Trophoblast cell (in vitro differentiated cells and primary cell): ENCODE measurements at regions not wholly inside any gene's neighbourhood (a gene's known extent, or its start where the extent isn't known, plus 50 kb on each side); places are given as distances from the start of the nearest gene placed in this dataset.
A peak's percentile ranks its signal among the peaks of the same experiment; 100 is the strongest.

Source experiments
- DNase-seq, 2 donors: peaks; one replicate each; pipeline ENCODE4 v3.0.0-alpha.2; 2016
- H2AFZ ChIP-seq: 2 replicates; pipeline ENCODE4 v1.6.1; 2013; ENCODE audit warnings: low read length, moderate library complexity, mild to moderate bottlenecking; ENCODE audit not compliant: insufficient read depth, poor library complexity
- H2AK5ac ChIP-seq: 2 replicates; pipeline ENCODE4 v1.6.1; 2013; ENCODE audit warnings: mild to moderate bottlenecking, low read length
- H2BK120ac ChIP-seq: 2 replicates; pipeline ENCODE4 v1.6.1; 2013; ENCODE audit warnings: low read length, mild to moderate bottlenecking, moderate library complexity; ENCODE audit not compliant: insufficient read depth, poor library complexity
- H2BK12ac ChIP-seq: 2 replicates; pipeline ENCODE4 v1.6.1; 2013; ENCODE audit warnings: mild to moderate bottlenecking, low read length, moderate library complexity
- H2BK5ac ChIP-seq: 2 replicates; pipeline ENCODE4 v1.6.1; 2013; ENCODE audit warnings: low read length, low read depth, moderate library complexity, mild to moderate bottlenecking; ENCODE audit not compliant: poor library complexity
- H3K14ac ChIP-seq: 2 replicates; pipeline ENCODE4 v1.6.1; 2013; ENCODE audit warnings: mild to moderate bottlenecking, low read length
- H3K18ac ChIP-seq: 2 replicates; pipeline ENCODE4 v1.6.1; 2013; ENCODE audit warnings: mild to moderate bottlenecking, low read length
- H3K23ac ChIP-seq: 2 replicates; pipeline ENCODE4 v1.6.1; 2013; ENCODE audit warnings: low read length
- H3K27ac ChIP-seq: 2 replicates; pipeline ENCODE4 v1.5.1; 2013; ENCODE audit warnings: low read depth, mild to moderate bottlenecking, inconsistent platforms, low read length, moderate library complexity
- H3K27me3 ChIP-seq: 2 replicates; pipeline ENCODE4 v1.6.1; 2013; ENCODE audit warnings: inconsistent platforms, mild to moderate bottlenecking, low read length, moderate library complexity; ENCODE audit not compliant: insufficient read depth
- H3K36me3 ChIP-seq, 2 experiments: 1 replicate in 1 of 2; 2 replicates in 1 of 2; pipeline ENCODE4 v1.6.1; 2013; ENCODE audit warnings: low read length in 2 of 2, mild to moderate bottlenecking in 2 of 2, moderate library complexity in 1 of 2; ENCODE audit not compliant: insufficient read depth in 2 of 2, control insufficient read depth in 1 of 2
- H3K4ac ChIP-seq: 2 replicates; pipeline ENCODE4 v1.6.1; 2013; ENCODE audit warnings: low read depth, mild to moderate bottlenecking, low read length, moderate library complexity
- H3K4me1 ChIP-seq, 2 experiments: 1 replicate in 1 of 2; 2 replicates in 1 of 2; pipeline ENCODE4 v1.6.1; 2013; ENCODE audit warnings: low read length in 2 of 2, mild to moderate bottlenecking in 2 of 2, moderate library complexity in 1 of 2; ENCODE audit not compliant: insufficient read depth in 2 of 2, control insufficient read depth in 1 of 2
- H3K4me2 ChIP-seq: 2 replicates; pipeline ENCODE4 v1.6.1; 2013; ENCODE audit warnings: inconsistent platforms, mild to moderate bottlenecking, low read length, moderate library complexity
- H3K4me3 ChIP-seq: 2 replicates; pipeline ENCODE4 v1.5.1; 2013; ENCODE audit warnings: mild to moderate bottlenecking, low read depth, low read length, inconsistent platforms
- H3K79me1 ChIP-seq: one replicate; pipeline ENCODE4 v1.6.1; 2013; ENCODE audit warnings: low read length
- H3K79me2 ChIP-seq: 2 replicates; pipeline ENCODE4 v1.6.1; 2013; ENCODE audit warnings: low read length, mild to moderate bottlenecking; ENCODE audit not compliant: control insufficient read depth, insufficient read depth, poor library complexity
- H3K9ac ChIP-seq: 2 replicates; pipeline ENCODE4 v1.6.1; 2013; ENCODE audit warnings: mild to moderate bottlenecking, low read length
- H3K9me3 ChIP-seq: 2 replicates; pipeline ENCODE4 v1.6.1; 2013; ENCODE audit warnings: low read depth, mild to moderate bottlenecking, control low read depth, inconsistent platforms, low read length; ENCODE audit not compliant: insufficient read depth
- H4K12ac ChIP-seq: 2 replicates; pipeline ENCODE4 v1.6.1; 2013; ENCODE audit warnings: low read depth, mild to moderate bottlenecking, low read length, moderate library complexity
- H4K8ac ChIP-seq: 2 replicates; pipeline ENCODE4 v1.6.1; 2013; ENCODE audit warnings: low read depth, mild to moderate bottlenecking, low read length, moderate library complexity
- H4K91ac ChIP-seq: one replicate; pipeline ENCODE4 v1.6.1; 2013; ENCODE audit warnings: low read depth, mild to moderate bottlenecking, low read length, moderate library complexity
- WGBS: extraction: QIAGEN DNeasy Blood & Tissue Kit; methylation state at CpG from one replicate; pipeline ENCODE4 v1.1.7; 2013; ENCODE audit warnings: missing lambda C conversion rate; ENCODE audit not compliant: insufficient read length, insufficient coverage; ENCODE audit errors: extremely low coverage; 5-methylcytosine and 5-hydroxymethylcytosine counted together

DNA sequence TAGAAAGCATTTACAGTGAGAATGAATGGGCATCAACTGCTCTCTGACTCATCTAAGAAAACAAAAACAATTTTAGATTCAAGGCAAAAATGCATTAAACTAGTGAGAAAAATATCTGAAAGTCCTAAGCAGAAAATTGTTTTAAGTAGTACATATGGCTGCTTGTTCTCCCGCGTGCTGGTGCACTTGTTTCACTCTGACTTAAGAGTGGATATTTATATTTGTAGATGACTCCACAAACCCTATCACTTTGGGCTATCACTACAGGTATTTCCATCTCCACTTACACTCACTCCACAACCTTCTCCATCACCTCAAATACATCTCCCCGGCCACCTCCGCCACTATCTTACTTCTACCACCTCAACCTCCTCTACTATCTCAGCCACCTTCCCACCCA, 253.9 kb upstream of the EGLN3 start:
- H3K36me3 ChIP-seq, result no peaks in the 10 kb centered on the region
- no peak overlapping the region for H4K8ac ChIP-seq
- no peak overlapping the region for H3K4me2 ChIP-seq
- no peak for DNase-seq
- no peak overlapping the region for H3K23ac ChIP-seq
- peaks cover 5 to 7% of the 10 kb centered on the region in 2 experiments for H3K4me1 ChIP-seq
- H2BK120ac ChIP-seq, result no peak overlapping the region
- H3K4me3 ChIP-seq, result no peak overlapping the region
- no peak overlapping the region for H3K4ac ChIP-seq
- H3K14ac ChIP-seq, result no peak overlapping the region
- H3K9me3 ChIP-seq, result peaks cover 3% of the 10 kb centered on the region
- no peak overlapping the region for H2BK12ac ChIP-seq
- H4K12ac ChIP-seq, result no peak overlapping the region
- no peaks in the 10 kb centered on the region for H3K79me1 ChIP-seq
- no peaks in the 10 kb centered on the region for H3K27me3 ChIP-seq
- no peaks in the 10 kb centered on the region for H3K79me2 ChIP-seq
- no peak overlapping the region for H3K18ac ChIP-seq
- WGBS, result no CpG with 5 or more reads among the region's 4 CpGs
- no peak overlapping the region for H3K9ac ChIP-seq
- no peak overlapping the region for H2AK5ac ChIP-seq
- H2BK5ac ChIP-seq, result no peak overlapping the region
- no peak overlapping the region for H2AFZ ChIP-seq
- H4K91ac ChIP-seq, result no peak overlapping the region
- H3K27ac ChIP-seq, result no peak overlapping the region

DNA sequence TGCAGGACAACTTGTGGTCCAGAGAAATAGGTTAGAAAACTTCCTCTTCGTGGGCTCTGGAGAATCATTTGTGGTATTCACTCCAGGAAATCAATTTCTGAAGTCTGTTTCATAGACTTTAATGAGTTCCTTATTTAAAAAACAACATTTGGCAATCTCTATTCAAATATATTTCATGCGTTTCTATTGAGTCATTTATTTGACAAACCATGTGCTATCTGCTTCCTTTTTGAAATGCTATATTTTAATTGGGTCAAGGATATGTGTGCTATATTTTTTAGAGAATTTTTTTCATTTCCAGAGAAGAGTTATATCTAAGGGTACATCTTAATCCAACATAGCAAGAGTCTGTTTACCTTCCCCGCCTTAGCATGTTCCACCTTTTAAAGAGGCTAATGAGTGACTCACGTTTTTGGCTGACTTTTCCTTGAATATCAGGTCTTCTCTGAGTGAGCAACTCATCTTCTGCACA, 252.4 kb upstream of the EGLN3 start:
- H3K4me1 ChIP-seq, result peaks cover 5 to 7% of the 10 kb centered on the region in 2 experiments
- H3K4me3 ChIP-seq, result no peak overlapping the region
- H3K14ac ChIP-seq, result no peak overlapping the region
- no peak overlapping the region for H3K27ac ChIP-seq
- H3K79me2 ChIP-seq, result no peaks in the 10 kb centered on the region
- H2BK12ac ChIP-seq, result no peak overlapping the region
- no peak overlapping the region for H3K18ac ChIP-seq
- no peak overlapping the region for H3K4me2 ChIP-seq
- no CpG with 5 or more reads among the region's 4 CpGs for WGBS
- no peak overlapping the region for H3K9ac ChIP-seq
- H4K8ac ChIP-seq, result no peak overlapping the region
- no peaks in the 10 kb centered on the region for H3K36me3 ChIP-seq
- H4K91ac ChIP-seq, result no peak overlapping the region
- no peaks in the 10 kb centered on the region for H3K79me1 ChIP-seq
- H4K12ac ChIP-seq, result no peak overlapping the region
- H3K9me3 ChIP-seq, result peaks cover 3% of the 10 kb centered on the region
- no peak overlapping the region for H2BK120ac ChIP-seq
- no peak overlapping the region for H3K23ac ChIP-seq
- no peak overlapping the region for H3K4ac ChIP-seq
- H3K27me3 ChIP-seq, result no peaks in the 10 kb centered on the region
- DNase-seq, result peak in 1 of 2 donors; percentile 25
- no peak overlapping the region for H2AK5ac ChIP-seq
- H2BK5ac ChIP-seq, result no peak overlapping the region
- H2AFZ ChIP-seq, result no peak overlapping the region

- H3K36me3 ChIP-seq, result no peaks in the 10 kb centered on the region
- DNase-seq, result peak; percentile 77 to 96
- H3K27me3 ChIP-seq, result no peaks in the 10 kb centered on the region
- H3K4me3 ChIP-seq, result no peak overlapping the region
- no peak overlapping the region for H3K9ac ChIP-seq
- H4K91ac ChIP-seq, result peak overlapping the region; percentile 20
- H2BK12ac ChIP-seq, result peak overlapping the region; percentile 32
- H3K14ac ChIP-seq, result peak overlapping the region; percentile 8
- H2AK5ac ChIP-seq, result no peak overlapping the region
- no peak overlapping the region for H2BK120ac ChIP-seq
- no CpG with 5 or more reads among the region's 3 CpGs for WGBS
- H3K9me3 ChIP-seq, result peaks cover 3% of the 10 kb centered on the region
- H2AFZ ChIP-seq, result no peak overlapping the region
- H3K27ac ChIP-seq, result no peak overlapping the region
- no peak overlapping the region for H3K4me2 ChIP-seq
- H3K79me2 ChIP-seq, result no peaks in the 10 kb centered on the region
- H3K18ac ChIP-seq, result no peak overlapping the region
- no peak overlapping the region for H4K8ac ChIP-seq
- peaks cover 5 to 7% of the 10 kb centered on the region in 2 experiments for H3K4me1 ChIP-seq
- no peaks in the 10 kb centered on the region for H3K79me1 ChIP-seq
- no peak overlapping the region for H3K4ac ChIP-seq
- H2BK5ac ChIP-seq, result no peak overlapping the region
- H4K12ac ChIP-seq, result no peak overlapping the region
- no peak overlapping the region for H3K23ac ChIP-seq
Measured at GRCh38 chr14:34201909-34202637, 251.2 kb upstream of the EGLN3 start.

- Histone ChIP-seq H3K9me3 (no peaks in the 10 kb centered on the region), H3K4me1 (peaks cover 5 to 7% of the 10 kb centered on the region in 2 experiments), H2AFZ (no peak overlapping the region), H2BK12ac (no peak overlapping the region), H3K4ac (no peak overlapping the region), H3K79me2 (no peaks in the 10 kb centered on the region), H3K23ac (no peak overlapping the region), H2BK120ac (peak overlapping the region; percentile 49), H3K4me2 (no peak overlapping the region), H3K36me3 (no peaks in the 10 kb centered on the region), H2AK5ac (no peak overlapping the region), H4K91ac (no peak overlapping the region), H3K14ac (no peak overlapping the region), H4K12ac (no peak overlapping the region), H3K79me1 (no peaks in the 10 kb centered on the region), H4K8ac (no peak overlapping the region), H3K27ac (no peak overlapping the region), H3K27me3 (no peaks in the 10 kb centered on the region), H3K18ac (no peak overlapping the region), H2BK5ac (no peak overlapping the region), H3K9ac (no peak overlapping the region), H3K4me3 (no peak overlapping the region)
- WGBS, result no CpG with 5 or more reads among the region's 4 CpGs
- DNase-seq, result peak; percentile 73 to 84
Measured at GRCh38 chr14:34199585-34199984, 248.7 kb upstream of the EGLN3 start.
